K562 (cell line): ENCODE measurements at regions not wholly inside any gene's neighbourhood (a gene's known extent, or its start where the extent isn't known, plus 50 kb on each side); places are given as distances from the start of the nearest gene placed in this dataset.

ENCODE experiments used
- ATAC-seq: fragments of 200-7000 bp; cut with Tn5 transposase; 3 replicates; pipeline ENCODE4 v1.9.1; 2020; ENCODE audit warnings: moderate library complexity
- BruUV-seq: library from RNA; stranded (reverse); fragments of 400-500 nt; replicated peaks from 2 replicates; lab custom pipeline; 2021; lab: Mats Ljungman, UMichigan
- CTCF ChIA-PET: fragments of 300-600 bp; formaldehyde crosslinking; extraction: SDS; loops from one replicate; lab custom pipeline; 2021; ENCODE audit warnings: low intra/inter-chr PET ratio; lab: Yijun Ruan, JAX
- POLR2A ChIA-PET: fragments of 300-600, 350-650 bp; sonication (Branson Sonifier 250); formaldehyde crosslinking; extraction: SDS; loops from one replicate; lab custom pipeline; 2021; ENCODE audit warnings: antibody characterized with exemption, inconsistent platforms; lab: Yijun Ruan, JAX
- DNase-seq, 4 experiments: peaks; one replicate each; pipeline versions ENCODE4 v3.0.0 to v3.0.0-alpha.2; 2011 to 2018; ENCODE audit warnings: low spot score in 3 of 4, mixed read lengths in 3 of 4; ENCODE audit errors: extremely low read depth in 1 of 4
- FAIRE-seq: peaks from 2 replicates; lab custom pipeline; 2011; peaks lifted over from hg19 to GRCh38; lab: Jason Lieb, UNC
- H2AFZ ChIP-seq: 2 replicates; pipeline ENCODE4 v1.6.0; 2011; ENCODE audit warnings: low read depth, low read length, control low read depth, inconsistent platforms
- H3K27ac ChIP-seq: fragments of 200-600 bp; 3 replicates; pipeline ENCODE4 v1.8.0; 2011; ENCODE audit warnings: low read depth, mild to moderate bottlenecking, control low read depth, inconsistent platforms, low read length, moderate library complexity, mixed read lengths; ENCODE audit errors: extremely low read depth
- H3K27me3 ChIP-seq, 2 experiments: fragments of 300-600 bp in 1 of 2; 2 replicates in 1 of 2; 3 replicates in 1 of 2; pipeline versions ENCODE4 v1.6.0 to v1.8.0; 2011; ENCODE audit warnings: inconsistent platforms in 2 of 2, low read length in 2 of 2, mild to moderate bottlenecking in 1 of 2, mixed read lengths in 1 of 2, moderate library complexity in 1 of 2; ENCODE audit not compliant: control insufficient read depth in 2 of 2, insufficient read depth in 2 of 2
- H3K36me3 ChIP-seq: fragments of 300-600 bp; 3 replicates; pipeline ENCODE4 v1.8.0; 2011; ENCODE audit warnings: mild to moderate bottlenecking, low read length, inconsistent platforms; ENCODE audit not compliant: control insufficient read depth, insufficient read depth
- H3K4me1 ChIP-seq, 2 experiments: fragments of 200-600 bp in 1 of 2; replicated peaks in 1 of 2; 2 replicates in 1 of 2; 3 replicates in 1 of 2; pipeline versions ENCODE4 v1.5.1 to v1.8.0; 2011; ENCODE audit warnings: inconsistent platforms in 2 of 2, low read length in 2 of 2, mild to moderate bottlenecking in 1 of 2, mixed read lengths in 1 of 2, moderate library complexity in 1 of 2; ENCODE audit not compliant: control insufficient read depth in 2 of 2, insufficient read depth in 2 of 2
- H3K4me2 ChIP-seq: 2 replicates; pipeline ENCODE4 v1.6.1; 2011; ENCODE audit warnings: low read length, control low read depth, inconsistent platforms, mixed read lengths; ENCODE audit not compliant: insufficient read depth
- H3K4me3 ChIP-seq: fragments of 200-600 bp; sonication (generic), shearing (Covaris generic); 2 replicates; pipeline ENCODE4 v1.5.1; 2016; ENCODE audit warnings: control low read depth, inconsistent platforms
- H3K79me2 ChIP-seq: fragments of 200-600 bp; 3 replicates; pipeline ENCODE4 v1.8.0; 2011; ENCODE audit warnings: low read length, inconsistent platforms; ENCODE audit not compliant: control insufficient read depth, insufficient read depth
- H3K9ac ChIP-seq, 2 experiments: 2 replicates each; pipeline versions ENCODE4 v1.6.0 to v1.6.1; 2011; ENCODE audit warnings: low read depth in 2 of 2, low read length in 2 of 2, control low read depth in 1 of 2, inconsistent platforms in 1 of 2, mild to moderate bottlenecking in 1 of 2, mixed read lengths in 1 of 2; ENCODE audit not compliant: insufficient read depth in 1 of 2
- H3K9me1 ChIP-seq: one replicate; pipeline ENCODE4 v1.6.0; 2011; ENCODE audit warnings: inconsistent platforms, mild to moderate bottlenecking, low read length, moderate library complexity; ENCODE audit not compliant: control insufficient read depth, insufficient read depth
- H3K9me3 ChIP-seq: replicated peaks from 2 replicates; pipeline ENCODE4 v1.5.1; 2011; ENCODE audit warnings: low read depth, low read length, inconsistent platforms; ENCODE audit not compliant: control insufficient read depth, insufficient read depth
- H4K20me1 ChIP-seq: replicated peaks from 2 replicates; pipeline ENCODE4 v1.6.1; 2011; ENCODE audit warnings: low read length, inconsistent platforms, mixed read lengths; ENCODE audit not compliant: control insufficient read depth, insufficient read depth
- CSDE1 ChIP-seq, 2 experiments: fragments of 450-650 bp; IDR thresholded peaks; 2 replicates each; pipeline ENCODE4 v1.6.1; 2016; ENCODE audit warnings: mild to moderate bottlenecking in 1 of 2
- HEY1 ChIP-seq: fragments of 250-450 bp; sonication (Bioruptor Pico); IDR thresholded peaks from 2 replicates; pipeline ENCODE4 v1.5.0; 2020; ENCODE audit warnings: mild to moderate bottlenecking, moderate library complexity, borderline replicate concordance
- PHTF2 ChIP-seq: fragments of 250-450 bp; sonication (Bioruptor Pico); IDR thresholded peaks from 2 replicates; pipeline ENCODE4 v1.5.0; 2021; ENCODE audit warnings: mild to moderate bottlenecking
- RBBP5 ChIP-seq: fragments of 200-600 bp; sonication (generic); IDR thresholded peaks from 2 replicates; pipeline ENCODE4 v1.6.1; 2012; ENCODE audit warnings: borderline replicate concordance, mild to moderate bottlenecking, low read length, control low read depth, inconsistent platforms; ENCODE audit not compliant: insufficient read depth, poor library complexity, severe bottlenecking
- RBM22 ChIP-seq: fragments of 200-400 bp; formaldehyde crosslinking; IDR thresholded peaks from 2 replicates; pipeline ENCODE4 v1.6.1; 2018; ENCODE audit warnings: low read length, low read depth; ENCODE audit not compliant: poor library complexity, severe bottlenecking
- SETDB1 ChIP-seq: IDR thresholded peaks from one replicate; pipeline ENCODE4 v1.6.1; 2012; ENCODE audit warnings: low read length, control low read depth, inconsistent platforms
- SNRNP70 ChIP-seq: fragments of 200-400 bp; formaldehyde crosslinking; optimal IDR thresholded peaks from 2 replicates; pipeline ENCODE3; 2017; ENCODE audit warnings: low read depth, low read length
- STAT5B ChIP-seq: fragments of 250-450 bp; sonication (Bioruptor Pico); IDR thresholded peaks from 2 replicates; pipeline ENCODE4 v1.8.0; 2021; ENCODE audit warnings: mild to moderate bottlenecking, inconsistent platforms
- WHSC1 ChIP-seq: IDR thresholded peaks from one replicate; pipeline ENCODE4 v1.6.1; 2012; ENCODE audit warnings: low read length, control low read depth, inconsistent platforms
- ZNF224 ChIP-seq: sonication (generic); formaldehyde crosslinking; IDR thresholded peaks from 2 replicates; pipeline ENCODE4 v1.8.0; 2022; ENCODE audit warnings: mild to moderate bottlenecking, missing genetic modification reagents
- ZNF431 ChIP-seq: sonication (generic); formaldehyde crosslinking; IDR thresholded peaks from 2 replicates; pipeline ENCODE4 v1.8.0; 2022; ENCODE audit warnings: mild to moderate bottlenecking, missing genetic modification reagents
- in situ Hi-C: fragments of 300-500 bp; cut with MboI; formaldehyde crosslinking; loops from 4 replicates; pipeline ENCODE4 v1.15.0; 2018; ENCODE audit warnings: inconsistent platforms, mixed read lengths
- intact Hi-C: fragments of 100-400 bp; cut with micrococcal nuclease; formaldehyde crosslinking; loops from 2 replicates; pipeline ENCODE4 v1.14.2; 2022
- TF ChIP-seq, protein P1 (sequence below): sonication (generic); formaldehyde crosslinking; IDR thresholded peaks from 2 replicates; pipeline ENCODE4 v1.8.0; 2022; ENCODE audit warnings: missing genetic modification reagents, mild to moderate bottlenecking, moderate library complexity, borderline replicate concordance
- TF ChIP-seq, protein P2 (sequence below): fragments of 250-450 bp; sonication (Bioruptor Pico); IDR thresholded peaks from 2 replicates; pipeline ENCODE4 v1.4.0; 2020
- TF ChIP-seq, protein P3 (sequence below): fragments of 200-800 bp; sonication (Bioruptor generic); IDR thresholded peaks from 2 replicates; pipeline ENCODE4 v1.6.1; 2016; ENCODE audit warnings: missing genetic modification characterization, missing compliant biosample characterization

DNA sequence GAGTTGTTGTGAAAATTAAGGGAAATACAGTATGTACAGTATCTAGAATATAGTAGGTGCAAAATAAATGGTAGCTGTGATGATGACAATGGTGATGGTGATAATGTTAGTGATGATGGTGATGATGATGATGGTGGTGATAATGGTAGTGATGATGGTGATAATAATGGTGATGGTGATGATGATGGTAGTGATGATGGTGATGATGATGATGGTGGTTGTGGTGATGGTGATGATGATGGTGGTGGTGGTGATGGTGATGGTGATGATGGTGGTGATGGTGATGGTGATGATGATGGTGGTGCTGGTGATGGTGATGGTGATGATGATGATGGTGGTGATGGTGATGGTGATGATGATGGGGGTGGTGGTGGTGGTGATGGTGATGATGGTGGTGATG lies 91.3 kb upstream of the FOXF1 start:
- ChIA-PET CTCF (interaction anchor here (0.6 kb wide), 1 partner anchor 232 kb away, joined by 3 read pairs; no protein-coding TSS in a partner anchor), POLR2A (no interaction called here)
- Histone ChIP-seq H3K36me3 (no peaks in the 10 kb centered on the region), H4K20me1 (no peaks in the 10 kb centered on the region), H3K9me1 (no peaks in the 10 kb centered on the region), H3K9ac (no peak overlapping the region), H3K4me3 (no peak overlapping the region), H3K9me3 (no peaks in the 10 kb centered on the region), H3K4me1 (no peaks in the 10 kb centered on the region), H3K4me2 (no peak overlapping the region), H3K27me3 (peaks cover 0 to 2% of the 10 kb centered on the region in 2 experiments; a peak in 2 of 5 replicates), H3K27ac (no peak overlapping the region), H2AFZ (no peak overlapping the region), H3K79me2 (no peaks in the 10 kb centered on the region)
- in situ Hi-C loops (no loop called here), intact Hi-C loops (no loop called here)
- FAIRE-seq, result no peak
- TF ChIP-seq, protein P1, sequence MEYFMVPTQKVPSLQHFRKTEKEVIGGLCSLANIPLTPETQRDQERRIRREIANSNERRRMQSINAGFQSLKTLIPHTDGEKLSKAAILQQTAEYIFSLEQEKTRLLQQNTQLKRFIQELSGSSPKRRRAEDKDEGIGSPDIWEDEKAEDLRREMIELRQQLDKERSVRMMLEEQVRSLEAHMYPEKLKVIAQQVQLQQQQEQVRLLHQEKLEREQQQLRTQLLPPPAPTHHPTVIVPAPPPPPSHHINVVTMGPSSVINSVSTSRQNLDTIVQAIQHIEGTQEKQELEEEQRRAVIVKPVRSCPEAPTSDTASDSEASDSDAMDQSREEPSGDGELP (CRISPR knock-in tag), result no peak
- TF ChIP-seq, protein P2, sequence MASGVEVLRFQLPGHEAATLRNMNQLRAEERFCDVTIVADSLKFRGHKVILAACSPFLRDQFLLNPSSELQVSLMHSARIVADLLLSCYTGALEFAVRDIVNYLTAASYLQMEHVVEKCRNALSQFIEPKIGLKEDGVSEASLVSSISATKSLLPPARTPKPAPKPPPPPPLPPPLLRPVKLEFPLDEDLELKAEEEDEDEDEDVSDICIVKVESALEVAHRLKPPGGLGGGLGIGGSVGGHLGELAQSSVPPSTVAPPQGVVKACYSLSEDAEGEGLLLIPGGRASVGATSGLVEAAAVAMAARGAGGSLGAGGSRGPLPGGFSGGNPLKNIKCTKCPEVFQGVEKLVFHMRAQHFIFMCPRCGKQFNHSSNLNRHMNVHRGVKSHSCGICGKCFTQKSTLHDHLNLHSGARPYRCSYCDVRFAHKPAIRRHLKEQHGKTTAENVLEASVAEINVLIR (CRISPR knock-in tag), result no peak
- TF ChIP-seq ZNF224 (CRISPR knock-in tag), result no peak
- TF ChIP-seq RBBP5, result no peak
- no peak for TF ChIP-seq RBM22
- TF ChIP-seq, protein P3, sequence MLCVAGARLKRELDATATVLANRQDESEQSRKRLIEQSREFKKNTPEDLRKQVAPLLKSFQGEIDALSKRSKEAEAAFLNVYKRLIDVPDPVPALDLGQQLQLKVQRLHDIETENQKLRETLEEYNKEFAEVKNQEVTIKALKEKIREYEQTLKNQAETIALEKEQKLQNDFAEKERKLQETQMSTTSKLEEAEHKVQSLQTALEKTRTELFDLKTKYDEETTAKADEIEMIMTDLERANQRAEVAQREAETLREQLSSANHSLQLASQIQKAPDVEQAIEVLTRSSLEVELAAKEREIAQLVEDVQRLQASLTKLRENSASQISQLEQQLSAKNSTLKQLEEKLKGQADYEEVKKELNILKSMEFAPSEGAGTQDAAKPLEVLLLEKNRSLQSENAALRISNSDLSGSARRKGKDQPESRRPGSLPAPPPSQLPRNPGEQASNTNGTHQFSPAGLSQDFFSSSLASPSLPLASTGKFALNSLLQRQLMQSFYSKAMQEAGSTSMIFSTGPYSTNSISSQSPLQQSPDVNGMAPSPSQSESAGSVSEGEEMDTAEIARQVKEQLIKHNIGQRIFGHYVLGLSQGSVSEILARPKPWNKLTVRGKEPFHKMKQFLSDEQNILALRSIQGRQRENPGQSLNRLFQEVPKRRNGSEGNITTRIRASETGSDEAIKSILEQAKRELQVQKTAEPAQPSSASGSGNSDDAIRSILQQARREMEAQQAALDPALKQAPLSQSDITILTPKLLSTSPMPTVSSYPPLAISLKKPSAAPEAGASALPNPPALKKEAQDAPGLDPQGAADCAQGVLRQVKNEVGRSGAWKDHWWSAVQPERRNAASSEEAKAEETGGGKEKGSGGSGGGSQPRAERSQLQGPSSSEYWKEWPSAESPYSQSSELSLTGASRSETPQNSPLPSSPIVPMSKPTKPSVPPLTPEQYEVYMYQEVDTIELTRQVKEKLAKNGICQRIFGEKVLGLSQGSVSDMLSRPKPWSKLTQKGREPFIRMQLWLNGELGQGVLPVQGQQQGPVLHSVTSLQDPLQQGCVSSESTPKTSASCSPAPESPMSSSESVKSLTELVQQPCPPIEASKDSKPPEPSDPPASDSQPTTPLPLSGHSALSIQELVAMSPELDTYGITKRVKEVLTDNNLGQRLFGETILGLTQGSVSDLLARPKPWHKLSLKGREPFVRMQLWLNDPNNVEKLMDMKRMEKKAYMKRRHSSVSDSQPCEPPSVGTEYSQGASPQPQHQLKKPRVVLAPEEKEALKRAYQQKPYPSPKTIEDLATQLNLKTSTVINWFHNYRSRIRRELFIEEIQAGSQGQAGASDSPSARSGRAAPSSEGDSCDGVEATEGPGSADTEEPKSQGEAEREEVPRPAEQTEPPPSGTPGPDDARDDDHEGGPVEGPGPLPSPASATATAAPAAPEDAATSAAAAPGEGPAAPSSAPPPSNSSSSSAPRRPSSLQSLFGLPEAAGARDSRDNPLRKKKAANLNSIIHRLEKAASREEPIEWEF (CRISPR knock-in tag), result no peak
- no peak for TF ChIP-seq SETDB1
- TF ChIP-seq HEY1 (CRISPR knock-in tag), result no peak
- TF ChIP-seq WHSC1, result no peak
- no peak for TF ChIP-seq SNRNP70
- TF ChIP-seq CSDE1 (IDR thresholded peaks at IDR 0.05), result no peak
- TF ChIP-seq STAT5B, result no peak
- TF ChIP-seq PHTF2 (CRISPR knock-in tag), result no peak
- TF ChIP-seq ZNF431, result no peak
- BruUV-seq, result no TSS peak
- no peak for ATAC-seq
- DNase-seq, result no peak
